ENCODE measurements at regions not wholly inside any gene's neighbourhood (a gene's known extent, or its start where the extent isn't known, plus 50 kb on each side); places are given as distances from the start of the nearest gene placed in this dataset.
"Not testable (repeated sequence)": the region's sequence is repeated elsewhere in the genome, so short reads cannot be mapped to it uniquely, and the experiment has no call there.

- DNase-seq (ENCODE audit: low read depth in 2 of 2): no peak
Measured at GRCh38 chrX:150212672-150213480, 150.2 kb upstream of the MAMLD1 start.

- DNase-seq (ENCODE audit: low read depth in 2 of 2): no peak
Measured at GRCh38 chrX:150213481-150214030, 149.6 kb upstream of the MAMLD1 start.

DNA sequence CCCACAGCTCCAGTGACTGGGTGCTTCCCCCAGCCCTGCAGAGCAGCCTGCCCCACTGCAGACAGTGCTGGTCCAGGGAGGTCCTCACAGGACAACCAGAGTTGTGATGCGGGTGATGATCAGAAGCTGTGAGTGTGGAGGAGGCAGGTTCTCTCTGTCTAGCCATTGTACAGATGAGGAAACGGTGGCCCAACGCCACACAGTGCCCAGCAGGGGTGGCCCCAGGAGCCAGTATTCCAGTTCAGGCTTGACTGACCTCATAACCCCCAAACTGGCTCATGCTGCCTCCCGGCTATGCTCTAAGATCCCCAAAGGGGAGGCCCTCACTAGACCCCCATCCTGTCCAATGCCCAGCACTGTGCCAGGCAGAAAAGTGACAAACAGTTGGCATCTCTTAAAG lies 147.1 kb upstream of the MAMLD1 start:
- DNase-seq (ENCODE audit: low read depth in 2 of 2): not testable (repeated sequence)

- no peak for DNase-seq (ENCODE audit: low read depth in 2 of 2)
Measured at GRCh38 chrX:150216716-150217115, 146.4 kb upstream of the MAMLD1 start.

- no peak for DNase-seq (ENCODE audit: low read depth in 2 of 2)
Measured at GRCh38 chrX:150217609-150218008, 145.5 kb upstream of the MAMLD1 start.

GRCh38 chrX:150219374-150220185 lies 143.5 kb upstream of the MAMLD1 start:
- DNase-seq (ENCODE audit: low read depth in 2 of 2): no peak

GRCh38 chrX:150223176-150224015 lies 139.7 kb upstream of the MAMLD1 start:
- DNase-seq (ENCODE audit: low read depth in 2 of 2): no peak

DNA sequence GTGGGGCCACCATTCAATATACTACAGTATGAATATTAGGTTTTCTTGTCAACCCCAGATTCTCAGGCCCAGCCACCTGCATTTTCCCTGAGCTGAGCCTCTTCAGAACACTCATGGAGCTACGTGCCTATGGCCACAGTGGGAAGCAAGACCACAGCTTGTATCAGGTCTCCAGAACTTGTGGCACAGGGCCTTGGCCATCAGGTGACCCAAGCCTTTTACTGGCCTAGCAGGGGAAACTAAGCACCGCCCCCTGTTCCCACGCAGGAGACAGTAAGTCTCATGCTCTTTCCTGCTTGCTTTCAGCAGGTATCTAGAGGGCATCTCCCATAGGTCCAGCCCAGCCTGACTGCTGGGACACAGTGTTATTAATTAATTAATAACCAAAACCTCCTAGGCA lies 138.4 kb upstream of the MAMLD1 start:
- no peak for DNase-seq (ENCODE audit: low read depth in 2 of 2)

- no peak for DNase-seq (ENCODE audit: low read depth in 2 of 2)
Measured at GRCh38 chrX:150225266-150225665, 137.9 kb upstream of the MAMLD1 start.

GRCh38 chrX:150225756-150226155 lies 137.4 kb upstream of the MAMLD1 start:
- no peak for DNase-seq (ENCODE audit: low read depth in 2 of 2)

- no peak for DNase-seq (ENCODE audit: low read depth in 2 of 2)
Measured at GRCh38 chrX:150226223-150226965, 136.7 kb upstream of the MAMLD1 start.

GRCh38 chrX:150227321-150227860 lies 135.7 kb upstream of the MAMLD1 start:
- DNase-seq (ENCODE audit: low read depth in 2 of 2): no peak

GRCh38 chrX:150227873-150228410 lies 135.2 kb upstream of the MAMLD1 start:
- no peak for DNase-seq (ENCODE audit: low read depth in 2 of 2)

GRCh38 chrX:150228431-150228830 lies 134.7 kb upstream of the MAMLD1 start:
- DNase-seq (ENCODE audit: low read depth in 2 of 2): no peak

- DNase-seq (ENCODE audit: low read depth in 2 of 2): no peak
Measured at GRCh38 chrX:150229030-150229429, 134.1 kb upstream of the MAMLD1 start.

DNA sequence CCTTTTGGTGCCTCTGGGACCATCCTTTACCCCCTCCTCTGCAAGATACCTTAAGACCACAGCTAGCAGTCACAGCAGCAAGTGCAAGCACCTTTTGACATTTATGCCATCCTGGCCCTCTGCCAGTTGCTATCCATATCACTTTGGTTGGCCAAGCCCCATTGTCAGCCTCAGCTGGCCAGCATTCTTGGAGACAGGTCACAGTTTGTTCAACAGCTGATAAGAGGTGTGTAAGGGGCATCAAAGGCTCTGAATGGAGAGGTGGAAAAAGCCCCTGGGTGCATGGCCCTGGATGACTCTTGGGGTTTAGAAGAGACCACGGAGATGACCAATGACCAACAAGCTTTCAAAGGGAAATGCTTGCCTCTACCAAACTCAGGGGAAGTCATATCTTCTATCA lies 133.6 kb upstream of the MAMLD1 start:
- no peak for DNase-seq (ENCODE audit: low read depth in 2 of 2)

- not testable (repeated sequence) for DNase-seq (ENCODE audit: low read depth in 2 of 2)
Measured at GRCh38 chrX:150230952-150231351, 132.2 kb upstream of the MAMLD1 start.

DNA sequence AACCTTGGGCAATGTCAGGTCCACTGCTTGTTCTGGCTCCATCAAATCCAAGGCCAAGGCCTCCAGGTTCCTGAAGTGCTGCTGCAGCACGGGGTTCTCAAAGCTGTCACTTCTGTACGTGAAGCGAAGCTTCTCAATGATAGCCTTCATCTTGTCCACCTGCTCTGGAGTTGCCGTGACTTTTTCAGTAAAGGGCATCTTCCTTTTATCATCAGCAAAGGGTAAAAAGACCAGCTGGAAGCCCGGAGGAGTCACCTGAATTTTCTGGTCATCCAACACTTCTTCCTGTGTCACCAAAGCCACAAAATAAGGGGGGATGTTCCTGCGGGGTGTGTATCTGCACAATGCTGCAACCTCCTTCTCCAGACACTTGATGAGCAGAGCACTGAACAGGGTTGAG lies 131.7 kb upstream of the MAMLD1 start:
- not testable (repeated sequence) for DNase-seq (ENCODE audit: low read depth in 2 of 2)

GRCh38 chrX:150232222-150232621 lies 130.9 kb upstream of the MAMLD1 start:
- not testable (repeated sequence) for DNase-seq (ENCODE audit: low read depth in 2 of 2)

DNA sequence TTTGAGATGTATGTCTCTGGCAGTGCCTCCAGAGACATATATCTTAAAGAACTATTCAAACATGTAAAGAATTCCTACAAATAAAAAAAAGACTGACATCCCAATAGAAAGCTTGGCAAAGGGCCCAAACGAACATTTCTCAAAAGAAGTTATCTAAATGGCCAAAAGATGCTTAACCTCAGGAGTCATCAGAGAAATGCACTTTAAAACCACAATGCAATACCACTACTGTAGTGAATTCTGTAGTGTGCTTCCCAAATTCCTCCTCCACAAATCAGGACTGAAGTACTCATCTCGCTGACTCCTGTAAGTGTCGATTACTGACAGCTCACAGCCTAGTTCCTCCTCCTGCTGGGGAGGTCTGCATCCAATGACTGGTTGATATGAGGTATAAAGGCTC lies 129.0 kb upstream of the MAMLD1 start:
- no peak for DNase-seq (ENCODE audit: low read depth in 2 of 2)

Data from stimulated activated CD8-positive, alpha-beta memory T cell treated with anti-CD3 and anti-CD28 coated beads, Interleukin-15, amount 100 ng/mL, for 4 hours (primary cell).